Left renal cortex interstitium (tissue), 4 donors: ENCODE measurements at regions not wholly inside any gene's neighbourhood (a gene's known extent, or its start where the extent isn't known, plus 50 kb on each side); places are given as distances from the start of the nearest gene placed in this dataset.
"Not testable (repeated sequence)": the region's sequence is repeated elsewhere in the genome, so short reads cannot be mapped to it uniquely, and the experiment has no call there.

ENCODE experiments used
- DNase-seq, 4 donors: peaks; one replicate each; pipeline ENCODE4 v3.0.0-alpha.2; 2013; ENCODE audit warnings: low read depth in 4 of 4, low spot score in 2 of 4, missing footprints in 1 of 4

GRCh38 chr10:30199376-30200016 is 140.1 kb upstream of the JCAD start:
- DNase-seq = no peak

DNA sequence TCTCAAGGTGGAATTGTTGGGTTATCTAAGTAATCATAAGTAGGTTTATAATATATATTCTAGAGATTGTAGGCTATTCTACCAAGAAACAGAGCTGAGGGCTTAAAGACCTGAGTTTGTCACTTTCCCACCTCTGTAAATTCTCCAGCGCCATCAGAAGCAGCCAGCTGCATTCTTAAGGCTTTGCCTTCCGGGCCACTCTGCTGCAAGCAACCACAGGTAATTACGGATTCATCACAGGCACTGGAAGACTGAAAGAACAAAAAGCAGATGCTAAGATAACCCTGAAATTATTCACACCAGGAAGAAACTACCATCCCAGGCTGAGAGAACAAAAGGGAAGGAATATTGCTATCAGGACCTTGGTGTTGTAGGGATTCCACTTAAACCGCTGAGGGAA is 137.8 kb upstream of the JCAD start:
- no peak for DNase-seq

DNA sequence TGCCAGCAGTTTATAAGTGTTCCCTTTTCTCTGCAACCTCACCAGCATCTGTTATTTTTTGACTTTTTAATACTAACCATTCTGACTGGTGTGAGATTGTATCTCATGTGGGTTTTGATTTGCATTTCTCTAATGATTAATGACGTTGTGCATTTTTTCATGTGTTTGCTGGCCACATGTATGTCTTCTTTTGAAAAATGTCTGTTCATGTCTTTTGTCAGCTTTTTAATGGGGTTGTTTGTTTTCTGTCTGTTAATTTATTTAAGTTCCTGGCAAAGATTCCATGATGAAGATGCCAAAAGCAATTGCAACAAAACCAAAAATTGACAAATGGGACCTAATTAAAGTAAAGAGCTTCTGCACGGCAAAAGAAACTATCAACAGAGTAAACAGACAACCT is 137.2 kb upstream of the JCAD start:
- not testable (repeated sequence) for DNase-seq

DNA sequence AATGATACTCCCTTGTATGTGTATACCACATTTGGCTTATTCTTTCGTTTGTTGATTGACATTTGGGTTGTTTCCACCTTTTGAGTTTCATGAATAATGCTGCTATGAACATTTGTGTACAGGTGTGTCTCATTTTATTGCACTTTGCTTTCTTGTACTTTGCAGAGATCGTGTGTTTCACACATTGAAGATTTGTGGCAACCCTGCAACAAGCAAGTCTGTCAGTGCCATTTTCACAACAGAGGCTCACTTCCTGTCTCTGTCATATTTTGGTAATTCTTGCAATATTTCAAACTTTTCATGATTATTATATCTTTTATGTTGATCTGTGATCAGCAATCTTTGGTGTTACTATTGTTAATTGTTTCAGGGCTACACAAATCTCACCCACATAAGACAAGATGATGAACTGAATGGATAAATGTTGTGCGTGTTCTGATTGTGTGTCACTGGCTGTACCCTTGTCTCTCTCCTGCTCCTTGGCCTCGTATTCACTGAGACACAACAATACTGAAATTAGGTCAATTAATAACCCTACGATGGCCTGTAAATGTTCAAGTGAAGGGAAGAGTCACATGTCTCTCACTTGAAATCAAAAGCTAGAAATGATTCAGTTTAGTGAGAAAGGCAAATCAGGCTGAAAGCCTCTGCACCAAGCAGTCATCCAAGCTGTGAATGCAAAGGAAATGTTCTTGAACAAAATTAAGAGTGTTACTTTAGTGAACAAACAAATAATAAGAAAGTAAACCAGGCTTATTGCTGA is 133.6 kb upstream of the JCAD start:
- DNase-seq = no peak

DNA sequence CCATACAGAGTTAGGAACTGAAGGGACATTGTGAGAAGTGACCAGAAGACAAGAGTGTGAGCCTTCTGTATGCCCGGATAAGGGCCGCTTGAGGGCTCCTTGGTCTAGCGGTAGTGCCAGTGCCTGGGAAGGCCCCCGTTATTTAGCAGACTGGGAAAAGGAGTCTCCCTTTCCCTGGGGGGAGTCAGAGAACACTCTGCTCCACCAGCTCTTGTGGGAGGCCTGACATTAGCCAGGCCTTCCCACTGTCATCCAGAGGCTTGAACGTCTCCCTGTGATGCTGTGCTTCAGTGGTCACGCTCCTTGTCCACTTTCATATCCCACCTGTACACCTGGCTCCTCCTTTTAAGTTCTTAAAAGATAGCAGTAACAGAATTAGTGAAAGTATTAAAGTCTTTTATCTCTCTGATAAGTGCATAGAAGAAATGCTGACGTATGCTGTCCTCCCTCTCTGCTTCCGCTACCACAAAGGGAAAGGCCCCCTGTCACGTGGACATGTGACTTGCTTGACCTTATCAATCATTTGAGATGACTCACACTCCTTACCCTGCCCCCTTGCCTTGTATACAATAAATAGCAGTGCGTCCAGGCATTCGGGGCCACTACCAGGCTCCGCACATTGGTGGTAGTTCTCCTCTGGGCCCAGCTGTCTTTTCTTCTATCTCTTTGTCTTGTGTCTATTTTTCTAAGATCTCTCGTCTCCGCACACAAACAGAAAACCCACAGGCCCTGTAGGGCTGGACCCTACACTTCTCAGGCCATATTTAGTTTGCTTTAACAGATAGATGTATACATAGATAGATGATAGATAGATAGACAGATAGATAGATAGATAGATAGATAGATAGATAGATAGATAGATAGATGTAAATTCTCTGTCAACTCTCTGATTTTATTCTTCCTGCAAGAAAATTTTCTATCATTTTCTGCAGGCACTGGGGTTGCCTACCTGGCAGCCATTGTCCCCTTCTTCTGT is 131.5 kb upstream of the JCAD start:
- DNase-seq = no peak

GRCh38 chr10:30189238-30189580 is 129.8 kb upstream of the JCAD start:
- no peak for DNase-seq

- DNase-seq = no peak
These were observed 129.3 kb upstream of the JCAD start for GRCh38 chr10:30188556-30189237.

GRCh38 chr10:30188101-30188500 is 128.7 kb upstream of the JCAD start:
- no peak for DNase-seq

DNA sequence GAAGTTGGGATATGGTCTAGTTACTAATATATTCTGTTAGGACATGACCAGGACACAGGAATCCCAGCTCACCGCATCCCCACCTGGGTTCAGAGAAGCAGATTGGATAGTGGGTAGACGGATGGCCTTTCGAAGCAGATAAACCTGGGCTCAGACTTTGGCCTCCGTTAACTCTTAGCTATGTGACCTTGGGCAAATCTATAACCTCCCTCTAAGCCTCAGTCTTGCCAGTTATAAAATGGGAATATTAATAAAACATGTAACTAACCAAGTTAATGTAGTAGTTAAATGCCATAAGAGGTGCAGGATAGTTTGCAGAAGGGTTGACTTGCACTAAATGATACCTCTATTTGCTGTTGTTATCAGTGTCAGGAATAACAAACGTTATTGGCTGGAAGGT is 127.6 kb upstream of the JCAD start:
- DNase-seq = no peak

DNA sequence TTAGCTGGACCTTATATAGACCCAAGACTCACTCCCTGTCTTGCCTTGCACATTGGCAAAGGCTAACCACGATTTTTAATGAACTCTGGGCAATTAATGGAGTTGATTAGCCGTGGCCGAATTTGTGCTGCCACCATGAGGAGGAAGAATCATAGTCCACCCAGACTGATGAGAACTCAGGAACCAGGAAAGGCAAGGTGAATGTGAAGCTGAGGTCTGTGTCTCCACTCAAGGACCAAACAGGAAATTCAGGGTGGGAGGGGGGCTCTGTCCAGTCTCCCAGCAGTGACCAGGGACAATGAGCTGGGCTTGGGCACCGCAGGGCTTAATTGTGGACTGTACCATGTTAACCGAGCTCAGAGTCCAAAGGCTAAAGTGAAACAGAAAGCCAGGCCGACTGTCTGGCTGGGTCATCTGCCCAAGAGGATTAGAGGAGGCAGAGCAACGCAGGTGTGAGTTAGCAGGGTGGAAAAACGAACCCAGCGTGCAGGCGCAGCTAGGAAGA is 127.0 kb upstream of the JCAD start:
- no peak for DNase-seq

- DNase-seq = no peak
These were observed 126.5 kb upstream of the JCAD start for GRCh38 chr10:30185916-30186315.

GRCh38 chr10:30185341-30185740 is 126.0 kb upstream of the JCAD start:
- DNase-seq = no peak

DNA sequence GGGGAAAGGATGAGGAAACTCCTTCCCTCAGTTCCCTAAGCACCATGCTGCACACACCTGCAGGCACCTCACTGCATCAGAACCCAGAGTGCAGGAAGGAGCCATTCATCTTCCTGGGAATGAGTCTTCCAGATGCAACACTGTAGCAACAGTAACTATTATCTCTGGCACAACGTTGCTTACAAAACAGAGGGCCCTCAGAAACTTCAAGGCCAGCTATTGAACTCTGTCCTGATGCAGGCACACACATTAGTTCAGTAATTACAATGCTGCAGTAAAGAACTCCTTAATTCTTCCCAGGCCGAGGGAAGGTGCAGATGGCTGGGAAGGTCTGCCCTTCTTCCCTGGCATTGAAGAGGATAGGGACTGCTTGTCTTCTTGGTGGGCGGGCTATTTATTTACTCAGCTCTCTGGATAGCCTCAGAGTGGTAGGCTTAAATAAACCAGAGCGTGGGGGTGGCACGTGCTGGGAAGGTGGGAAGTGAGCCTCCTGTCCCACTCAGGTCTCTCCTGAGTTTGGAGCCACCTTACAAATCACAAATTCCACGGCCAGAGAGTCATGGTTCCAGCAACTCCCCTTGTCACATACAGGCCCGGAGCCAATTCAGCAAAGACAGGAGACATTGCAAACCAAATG is 125.1 kb upstream of the JCAD start:
- DNase-seq = no peak

DNA sequence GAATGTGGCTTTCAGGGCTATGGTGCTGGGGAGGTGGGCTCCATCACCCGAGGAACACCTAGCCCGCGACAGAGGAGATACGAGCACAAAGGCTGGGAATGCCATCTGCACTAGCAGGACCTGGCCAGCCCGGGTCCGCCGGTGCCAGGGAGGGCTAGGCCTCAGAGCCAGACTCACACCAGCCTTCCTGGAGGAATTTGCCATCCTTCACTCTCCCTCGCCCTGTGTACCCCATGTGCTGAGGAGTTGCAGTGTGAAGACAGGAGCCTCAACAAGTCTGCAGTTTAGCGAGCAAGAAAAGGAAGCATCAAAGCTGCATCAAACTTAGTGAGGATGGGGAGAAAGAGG is 123.6 kb upstream of the JCAD start:
- DNase-seq = no peak

GRCh38 chr10:30182191-30183054 is 123.0 kb upstream of the JCAD start:
- DNase-seq = no peak

GRCh38 chr10:30178356-30178964 is 119.1 kb upstream of the JCAD start:
- DNase-seq = no peak

- no peak for DNase-seq
These were observed 117.6 kb upstream of the JCAD start for GRCh38 chr10:30176776-30177533.

DNA sequence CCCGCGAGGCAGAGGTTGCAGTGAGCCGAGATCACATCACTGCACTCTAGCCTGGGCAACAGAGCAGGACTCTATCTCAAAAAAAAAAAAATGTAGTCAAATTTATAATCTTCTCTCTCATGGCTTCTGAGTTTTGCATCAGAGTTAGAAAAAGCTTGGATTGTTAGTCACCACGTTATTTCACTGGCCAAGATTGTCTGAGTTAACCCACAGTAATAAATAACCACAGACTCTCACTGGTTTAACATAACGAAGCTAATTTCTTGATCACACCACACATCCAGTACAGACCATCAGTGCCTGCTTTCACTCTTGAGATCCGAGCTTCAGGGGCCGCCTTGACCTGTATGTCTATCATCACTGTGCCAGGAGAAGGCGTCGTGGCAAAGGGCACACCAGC is 116.8 kb upstream of the JCAD start:
- no peak for DNase-seq
